ENCODE measurements at regions not wholly inside any gene's neighbourhood (a gene's known extent, or its start where the extent isn't known, plus 50 kb on each side); places are given as distances from the start of the nearest gene placed in this dataset.

DNA sequence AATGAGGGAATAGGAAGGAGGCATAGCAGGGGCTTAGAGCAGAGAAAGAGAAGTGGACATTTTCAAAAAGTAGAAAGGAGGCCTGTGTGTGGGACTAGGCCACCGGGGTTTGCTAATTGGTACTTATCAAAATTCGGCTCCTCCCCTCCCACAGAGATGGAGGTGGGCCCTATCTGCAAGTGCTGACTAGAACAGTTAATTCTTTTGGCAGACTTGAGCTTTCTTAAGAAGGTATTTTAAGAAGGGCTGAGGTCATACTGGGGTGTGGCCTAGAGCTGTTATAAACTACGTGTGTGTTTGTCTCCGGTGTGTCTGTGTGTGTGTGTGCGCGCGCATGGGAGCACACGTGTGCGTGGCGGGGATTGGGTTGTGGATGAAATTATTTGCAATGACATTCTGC lies 1086.5 kb downstream of the EFNA5 start:
- TF ChIP-seq POLR2A (IDR thresholded peaks at IDR 0.05) (no peak), POLR2AphosphoS5 (IDR thresholded peaks at IDR 0.05) (no peak), EP300 (IDR thresholded peaks at IDR 0.05) (no peak)
- TF ChIP-seq, protein P1, sequence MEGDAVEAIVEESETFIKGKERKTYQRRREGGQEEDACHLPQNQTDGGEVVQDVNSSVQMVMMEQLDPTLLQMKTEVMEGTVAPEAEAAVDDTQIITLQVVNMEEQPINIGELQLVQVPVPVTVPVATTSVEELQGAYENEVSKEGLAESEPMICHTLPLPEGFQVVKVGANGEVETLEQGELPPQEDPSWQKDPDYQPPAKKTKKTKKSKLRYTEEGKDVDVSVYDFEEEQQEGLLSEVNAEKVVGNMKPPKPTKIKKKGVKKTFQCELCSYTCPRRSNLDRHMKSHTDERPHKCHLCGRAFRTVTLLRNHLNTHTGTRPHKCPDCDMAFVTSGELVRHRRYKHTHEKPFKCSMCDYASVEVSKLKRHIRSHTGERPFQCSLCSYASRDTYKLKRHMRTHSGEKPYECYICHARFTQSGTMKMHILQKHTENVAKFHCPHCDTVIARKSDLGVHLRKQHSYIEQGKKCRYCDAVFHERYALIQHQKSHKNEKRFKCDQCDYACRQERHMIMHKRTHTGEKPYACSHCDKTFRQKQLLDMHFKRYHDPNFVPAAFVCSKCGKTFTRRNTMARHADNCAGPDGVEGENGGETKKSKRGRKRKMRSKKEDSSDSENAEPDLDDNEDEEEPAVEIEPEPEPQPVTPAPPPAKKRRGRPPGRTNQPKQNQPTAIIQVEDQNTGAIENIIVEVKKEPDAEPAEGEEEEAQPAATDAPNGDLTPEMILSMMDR (IDR thresholded peaks at IDR 0.05): no peak
